ENCODE measurements at regions not wholly inside any gene's neighbourhood (a gene's known extent, or its start where the extent isn't known, plus 50 kb on each side); places are given as distances from the start of the nearest gene placed in this dataset.

DNA sequence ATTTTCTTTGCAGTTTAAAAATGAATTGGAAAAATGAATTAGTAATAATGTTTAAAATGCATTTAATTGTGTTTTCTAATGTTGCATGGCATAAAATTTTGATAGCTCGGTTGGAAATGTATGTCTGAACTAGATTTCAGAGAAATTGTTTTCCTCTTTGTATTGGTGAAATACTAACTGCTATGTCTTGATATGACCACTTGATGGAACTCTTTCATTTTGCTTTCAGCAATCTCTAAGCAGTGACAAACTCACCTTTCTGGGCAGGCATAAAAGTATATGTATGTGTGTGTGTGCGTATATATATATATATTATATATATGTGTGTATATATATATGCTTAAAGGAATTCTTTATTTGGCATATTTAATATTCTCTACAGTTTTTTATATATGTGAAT is 239.3 kb upstream of the ZNF717 start:
- Histone ChIP-seq H2AFZ (ENCODE audit: insufficient read depth, low read length, poor library complexity) (no peak overlapping the region), H2BK120ac (ENCODE audit: insufficient read depth, low read length, poor library complexity) (no peak overlapping the region), H4K12ac (ENCODE audit: low read depth, low read length) (no peak overlapping the region), H2BK12ac (ENCODE audit: low read length) (no peak overlapping the region), H3K4me1 (ENCODE audit: control insufficient read depth in 1 of 2, insufficient read depth in 2 of 2, low read length in 2 of 2) (no peaks in the 10 kb centered on the region), H4K8ac (ENCODE audit: low read depth, low read length) (no peak overlapping the region), H2AK5ac (ENCODE audit: low read length) (no peak overlapping the region), H3K14ac (ENCODE audit: low read length) (no peak overlapping the region), H3K9me3 (ENCODE audit: insufficient read depth, low read depth, low read length) (no peaks in the 10 kb centered on the region), H3K27ac (ENCODE audit: low read depth, low read length) (no peak overlapping the region), H3K27me3 (ENCODE audit: insufficient read depth, low read length) (no peaks in the 10 kb centered on the region), H3K4ac (ENCODE audit: low read depth, low read length) (no peak overlapping the region), H3K79me1 (ENCODE audit: low read length) (no peaks in the 10 kb centered on the region), H3K18ac (ENCODE audit: low read length) (no peak overlapping the region), H4K91ac (ENCODE audit: low read depth, low read length) (no peak overlapping the region), H3K9ac (ENCODE audit: low read length) (no peak overlapping the region), H3K79me2 (ENCODE audit: control insufficient read depth, insufficient read depth, low read length, poor library complexity) (no peaks in the 10 kb centered on the region), H3K36me3 (ENCODE audit: control insufficient read depth in 1 of 2, insufficient read depth in 2 of 2, low read length in 2 of 2) (no peaks in the 10 kb centered on the region), H3K4me2 (ENCODE audit: low read length) (no peak overlapping the region), H3K23ac (ENCODE audit: low read length) (no peak overlapping the region), H3K4me3 (ENCODE audit: low read depth, low read length) (no peak overlapping the region), H2BK5ac (ENCODE audit: low read depth, low read length, poor library complexity) (no peak overlapping the region)
- DNase-seq, result peak in 1 of 2 donors; percentile 29
- WGBS (ENCODE audit: extremely low coverage, insufficient coverage, insufficient read length), result no CpG with 5 or more reads among the region's 2 CpGs

GRCh38 chr3:76025561-76025960 is 240.2 kb upstream of the ZNF717 start:
- no peaks in the 10 kb centered on the region for H3K79me1 ChIP-seq (ENCODE audit: low read length)
- no peak overlapping the region for H3K9ac ChIP-seq (ENCODE audit: low read length)
- no peaks in the 10 kb centered on the region for H3K36me3 ChIP-seq (ENCODE audit: control insufficient read depth in 1 of 2, insufficient read depth in 2 of 2, low read length in 2 of 2)
- no CpG with 5 or more reads among the region's 1 CpG for WGBS (ENCODE audit: extremely low coverage, insufficient coverage, insufficient read length)
- H2BK12ac ChIP-seq (ENCODE audit: low read length), result no peak overlapping the region
- H4K12ac ChIP-seq (ENCODE audit: low read depth, low read length), result no peak overlapping the region
- no peak overlapping the region for H3K27ac ChIP-seq (ENCODE audit: low read depth, low read length)
- no peak overlapping the region for H4K8ac ChIP-seq (ENCODE audit: low read depth, low read length)
- H3K4me2 ChIP-seq (ENCODE audit: low read length), result no peak overlapping the region
- no peak overlapping the region for H3K14ac ChIP-seq (ENCODE audit: low read length)
- no peaks in the 10 kb centered on the region for H3K9me3 ChIP-seq (ENCODE audit: insufficient read depth, low read depth, low read length)
- no peak overlapping the region for H3K18ac ChIP-seq (ENCODE audit: low read length)
- no peaks in the 10 kb centered on the region for H3K27me3 ChIP-seq (ENCODE audit: insufficient read depth, low read length)
- no peak overlapping the region for H3K23ac ChIP-seq (ENCODE audit: low read length)
- H2BK5ac ChIP-seq (ENCODE audit: low read depth, low read length, poor library complexity), result no peak overlapping the region
- no peak overlapping the region for H2AK5ac ChIP-seq (ENCODE audit: low read length)
- no peak overlapping the region for H2AFZ ChIP-seq (ENCODE audit: insufficient read depth, low read length, poor library complexity)
- DNase-seq, result no peak
- H3K4me1 ChIP-seq (ENCODE audit: control insufficient read depth in 1 of 2, insufficient read depth in 2 of 2, low read length in 2 of 2), result no peaks in the 10 kb centered on the region
- H2BK120ac ChIP-seq (ENCODE audit: insufficient read depth, low read length, poor library complexity), result no peak overlapping the region
- H3K4ac ChIP-seq (ENCODE audit: low read depth, low read length), result no peak overlapping the region
- H4K91ac ChIP-seq (ENCODE audit: low read depth, low read length), result no peak overlapping the region
- H3K4me3 ChIP-seq (ENCODE audit: low read depth, low read length), result no peak overlapping the region
- no peaks in the 10 kb centered on the region for H3K79me2 ChIP-seq (ENCODE audit: control insufficient read depth, insufficient read depth, low read length, poor library complexity)

- no peak for DNase-seq
- no peak overlapping the region for H4K12ac ChIP-seq (ENCODE audit: low read depth, low read length)
- no peak overlapping the region for H3K9ac ChIP-seq (ENCODE audit: low read length)
- H3K4ac ChIP-seq (ENCODE audit: low read depth, low read length), result no peak overlapping the region
- no peaks in the 10 kb centered on the region for H3K36me3 ChIP-seq (ENCODE audit: control insufficient read depth in 1 of 2, insufficient read depth in 2 of 2, low read length in 2 of 2)
- H3K79me2 ChIP-seq (ENCODE audit: control insufficient read depth, insufficient read depth, low read length, poor library complexity), result no peaks in the 10 kb centered on the region
- no peak overlapping the region for H2BK12ac ChIP-seq (ENCODE audit: low read length)
- no peak overlapping the region for H2BK5ac ChIP-seq (ENCODE audit: low read depth, low read length, poor library complexity)
- no peaks in the 10 kb centered on the region for H3K9me3 ChIP-seq (ENCODE audit: insufficient read depth, low read depth, low read length)
- H3K18ac ChIP-seq (ENCODE audit: low read length), result no peak overlapping the region
- no peak overlapping the region for H2AK5ac ChIP-seq (ENCODE audit: low read length)
- no peak overlapping the region for H2BK120ac ChIP-seq (ENCODE audit: insufficient read depth, low read length, poor library complexity)
- no peak overlapping the region for H4K8ac ChIP-seq (ENCODE audit: low read depth, low read length)
- no peak overlapping the region for H3K14ac ChIP-seq (ENCODE audit: low read length)
- H3K79me1 ChIP-seq (ENCODE audit: low read length), result no peaks in the 10 kb centered on the region
- H3K27ac ChIP-seq (ENCODE audit: low read depth, low read length), result no peak overlapping the region
- no peak overlapping the region for H3K4me3 ChIP-seq (ENCODE audit: low read depth, low read length)
- H3K4me1 ChIP-seq (ENCODE audit: control insufficient read depth in 1 of 2, insufficient read depth in 2 of 2, low read length in 2 of 2), result no peaks in the 10 kb centered on the region
- no peak overlapping the region for H2AFZ ChIP-seq (ENCODE audit: insufficient read depth, low read length, poor library complexity)
- H3K4me2 ChIP-seq (ENCODE audit: low read length), result no peak overlapping the region
- no peak overlapping the region for H4K91ac ChIP-seq (ENCODE audit: low read depth, low read length)
- no peaks in the 10 kb centered on the region for H3K27me3 ChIP-seq (ENCODE audit: insufficient read depth, low read length)
- H3K23ac ChIP-seq (ENCODE audit: low read length), result no peak overlapping the region
Measured at GRCh38 chr3:76026379-76026778, 241.0 kb upstream of the ZNF717 start.

- Histone ChIP-seq H3K23ac (ENCODE audit: low read length) (no peak overlapping the region), H3K4ac (ENCODE audit: low read depth, low read length) (no peak overlapping the region), H3K27ac (ENCODE audit: low read depth, low read length) (no peak overlapping the region), H3K18ac (ENCODE audit: low read length) (no peak overlapping the region), H2BK5ac (ENCODE audit: low read depth, low read length, poor library complexity) (no peak overlapping the region), H3K4me1 (ENCODE audit: control insufficient read depth in 1 of 2, insufficient read depth in 2 of 2, low read length in 2 of 2) (no peaks in the 10 kb centered on the region), H3K36me3 (ENCODE audit: control insufficient read depth in 1 of 2, insufficient read depth in 2 of 2, low read length in 2 of 2) (no peaks in the 10 kb centered on the region), H3K79me2 (ENCODE audit: control insufficient read depth, insufficient read depth, low read length, poor library complexity) (no peaks in the 10 kb centered on the region), H2BK12ac (ENCODE audit: low read length) (no peak overlapping the region), H3K9me3 (ENCODE audit: insufficient read depth, low read depth, low read length) (no peaks in the 10 kb centered on the region), H3K27me3 (ENCODE audit: insufficient read depth, low read length) (no peaks in the 10 kb centered on the region), H4K91ac (ENCODE audit: low read depth, low read length) (no peak overlapping the region), H3K9ac (ENCODE audit: low read length) (no peak overlapping the region), H3K14ac (ENCODE audit: low read length) (no peak overlapping the region), H3K4me3 (ENCODE audit: low read depth, low read length) (no peak overlapping the region), H3K4me2 (ENCODE audit: low read length) (no peak overlapping the region), H2AFZ (ENCODE audit: insufficient read depth, low read length, poor library complexity) (no peak overlapping the region), H2AK5ac (ENCODE audit: low read length) (no peak overlapping the region), H3K79me1 (ENCODE audit: low read length) (no peaks in the 10 kb centered on the region), H4K8ac (ENCODE audit: low read depth, low read length) (no peak overlapping the region), H2BK120ac (ENCODE audit: insufficient read depth, low read length, poor library complexity) (no peak overlapping the region), H4K12ac (ENCODE audit: low read depth, low read length) (no peak overlapping the region)
- DNase-seq, result no peak
Measured at GRCh38 chr3:76028774-76029173, 243.4 kb upstream of the ZNF717 start.

GRCh38 chr3:76034649-76035048 is 249.3 kb upstream of the ZNF717 start:
- Histone ChIP-seq H3K9me3 (ENCODE audit: insufficient read depth, low read depth, low read length) (no peaks in the 10 kb centered on the region), H2BK5ac (ENCODE audit: low read depth, low read length, poor library complexity) (no peak overlapping the region), H3K4ac (ENCODE audit: low read depth, low read length) (no peak overlapping the region), H3K4me2 (ENCODE audit: low read length) (no peak overlapping the region), H3K14ac (ENCODE audit: low read length) (no peak overlapping the region), H3K9ac (ENCODE audit: low read length) (no peak overlapping the region), H3K79me2 (ENCODE audit: control insufficient read depth, insufficient read depth, low read length, poor library complexity) (no peaks in the 10 kb centered on the region), H3K23ac (ENCODE audit: low read length) (no peak overlapping the region), H2BK120ac (ENCODE audit: insufficient read depth, low read length, poor library complexity) (no peak overlapping the region), H3K4me3 (ENCODE audit: low read depth, low read length) (no peak overlapping the region), H2AK5ac (ENCODE audit: low read length) (no peak overlapping the region), H3K27ac (ENCODE audit: low read depth, low read length) (no peak overlapping the region), H4K91ac (ENCODE audit: low read depth, low read length) (no peak overlapping the region), H2BK12ac (ENCODE audit: low read length) (no peak overlapping the region), H4K8ac (ENCODE audit: low read depth, low read length) (no peak overlapping the region), H3K18ac (ENCODE audit: low read length) (no peak overlapping the region), H2AFZ (ENCODE audit: insufficient read depth, low read length, poor library complexity) (no peak overlapping the region), H3K36me3 (ENCODE audit: control insufficient read depth in 1 of 2, insufficient read depth in 2 of 2, low read length in 2 of 2) (no peaks in the 10 kb centered on the region), H3K79me1 (ENCODE audit: low read length) (no peaks in the 10 kb centered on the region), H3K27me3 (ENCODE audit: insufficient read depth, low read length) (no peaks in the 10 kb centered on the region), H4K12ac (ENCODE audit: low read depth, low read length) (no peak overlapping the region), H3K4me1 (ENCODE audit: control insufficient read depth in 1 of 2, insufficient read depth in 2 of 2, low read length in 2 of 2) (peaks cover 0 to 3% of the 10 kb centered on the region in 2 experiments)
- no CpG with 5 or more reads among the region's 4 CpGs for WGBS (ENCODE audit: extremely low coverage, insufficient coverage, insufficient read length)
- DNase-seq, result no peak
